ENCODE measurements at regions not wholly inside any gene's neighbourhood (a gene's known extent, or its start where the extent isn't known, plus 50 kb on each side); places are given as distances from the start of the nearest gene placed in this dataset.

- H3K27ac Mint-ChIP-seq (ENCODE audit: unreplicated experiment), result no peak overlapping the region
- DNase-seq (ENCODE audit: low spot score), result no peak
- H3K27me3 Mint-ChIP-seq (ENCODE audit: unreplicated experiment), result no peaks in the 10 kb centered on the region
- no peak for TF ChIP-seq CTCF (IDR thresholded peaks at IDR 0.05; ENCODE audit: unreplicated experiment)
- H3K4me3 Mint-ChIP-seq (ENCODE audit: unreplicated experiment), result no peak overlapping the region
- H3K9me3 Mint-ChIP-seq (ENCODE audit: unreplicated experiment), result no peaks in the 10 kb centered on the region
- no peaks in the 10 kb centered on the region for H3K36me3 Mint-ChIP-seq (ENCODE audit: low read depth, unreplicated experiment)
- no peaks in the 10 kb centered on the region for H3K4me1 Mint-ChIP-seq (ENCODE audit: unreplicated experiment)
Observed at GRCh38 chr2:34371711-34372110, 772.6 kb upstream of the FAM98A start.

- Mint-ChIP-seq H3K4me3 (ENCODE audit: unreplicated experiment) (no peak overlapping the region), H3K27ac (ENCODE audit: unreplicated experiment) (no peak overlapping the region), H3K36me3 (ENCODE audit: low read depth, unreplicated experiment) (no peaks in the 10 kb centered on the region), H3K27me3 (ENCODE audit: unreplicated experiment) (no peaks in the 10 kb centered on the region), H3K9me3 (ENCODE audit: unreplicated experiment) (no peaks in the 10 kb centered on the region), H3K4me1 (ENCODE audit: unreplicated experiment) (peaks cover 6% of the 10 kb centered on the region)
- DNase-seq (ENCODE audit: low spot score), result no peak
- no peak for TF ChIP-seq CTCF (IDR thresholded peaks at IDR 0.05; ENCODE audit: unreplicated experiment)
Observed at GRCh38 chr2:34368304-34368703, 769.2 kb upstream of the FAM98A start.

GRCh38 chr2:34365932-34366331, 766.8 kb upstream of the FAM98A start:
- peaks cover 6% of the 10 kb centered on the region for H3K4me1 Mint-ChIP-seq (ENCODE audit: unreplicated experiment)
- no peak overlapping the region for H3K27ac Mint-ChIP-seq (ENCODE audit: unreplicated experiment)
- no peak overlapping the region for H3K4me3 Mint-ChIP-seq (ENCODE audit: unreplicated experiment)

GRCh38 chr2:34365512-34365911, 766.4 kb upstream of the FAM98A start:
- Mint-ChIP-seq H3K4me3 (ENCODE audit: unreplicated experiment) (no peak overlapping the region), H3K4me1 (ENCODE audit: unreplicated experiment) (peaks cover 6% of the 10 kb centered on the region), H3K27ac (ENCODE audit: unreplicated experiment) (no peak overlapping the region), H3K36me3 (ENCODE audit: low read depth, unreplicated experiment) (no peaks in the 10 kb centered on the region), H3K9me3 (ENCODE audit: unreplicated experiment) (no peaks in the 10 kb centered on the region), H3K27me3 (ENCODE audit: unreplicated experiment) (no peaks in the 10 kb centered on the region)
- TF ChIP-seq CTCF (IDR thresholded peaks at IDR 0.05; ENCODE audit: unreplicated experiment), result no peak
- no peak for DNase-seq (ENCODE audit: low spot score)

More at GRCh38 chr2:34365932-34366331, 766.8 kb upstream of the FAM98A start:
- Mint-ChIP-seq H3K27me3 (ENCODE audit: unreplicated experiment) (no peaks in the 10 kb centered on the region), H3K36me3 (ENCODE audit: low read depth, unreplicated experiment) (no peaks in the 10 kb centered on the region), H3K9me3 (ENCODE audit: unreplicated experiment) (no peaks in the 10 kb centered on the region)
- no peak for TF ChIP-seq CTCF (IDR thresholded peaks at IDR 0.05; ENCODE audit: unreplicated experiment)
- DNase-seq (ENCODE audit: low spot score), result peak; percentile 12

GRCh38 chr2:34353509-34354113, 754.5 kb upstream of the FAM98A start:
- H3K27ac Mint-ChIP-seq (ENCODE audit: unreplicated experiment), result no peak overlapping the region
- H3K27me3 Mint-ChIP-seq (ENCODE audit: unreplicated experiment), result no peaks in the 10 kb centered on the region
- H3K36me3 Mint-ChIP-seq (ENCODE audit: low read depth, unreplicated experiment), result no peaks in the 10 kb centered on the region
- H3K4me3 Mint-ChIP-seq (ENCODE audit: unreplicated experiment), result no peak overlapping the region
- TF ChIP-seq CTCF (IDR thresholded peaks at IDR 0.05; ENCODE audit: unreplicated experiment), result no peak
- H3K9me3 Mint-ChIP-seq (ENCODE audit: unreplicated experiment), result no peaks in the 10 kb centered on the region
- H3K4me1 Mint-ChIP-seq (ENCODE audit: unreplicated experiment), result no peaks in the 10 kb centered on the region
- DNase-seq (ENCODE audit: low spot score), result no peak
